Loucy (cell line): ENCODE measurements at regions not wholly inside any gene's neighbourhood (a gene's known extent, or its start where the extent isn't known, plus 50 kb on each side); places are given as distances from the start of the nearest gene placed in this dataset.

Experiments
- H2AFZ ChIP-seq: fragments of 200-600 bp; sonication (generic); 2 replicates; pipeline ENCODE4 v1.6.0; 2016; ENCODE audit warnings: antibody characterized with exemption, mild to moderate bottlenecking, low read length, moderate library complexity
- H3F3A ChIP-seq: fragments of 200-600 bp; 2 replicates; pipeline ENCODE4 v1.6.0; 2016; ENCODE audit warnings: antibody characterized with exemption, low read depth, mild to moderate bottlenecking
- H3K27me3 ChIP-seq: fragments of 200-600 bp; sonication (generic); 2 replicates; pipeline ENCODE4 v1.6.1; 2014; ENCODE audit warnings: low read length, mild to moderate bottlenecking; ENCODE audit not compliant: insufficient read depth, poor library complexity, severe bottlenecking
- H3K36me3 ChIP-seq: fragments of 200-600 bp; sonication (generic); 2 replicates; pipeline ENCODE4 v1.6.1; 2016; ENCODE audit warnings: low read length; ENCODE audit not compliant: insufficient read depth
- H3K4me1 ChIP-seq: fragments of 200-600 bp; sonication (generic); 2 replicates; pipeline ENCODE4 v1.5.1; 2014; ENCODE audit warnings: low read length, mild to moderate bottlenecking; ENCODE audit not compliant: insufficient read depth, poor library complexity, severe bottlenecking
- H3K4me2 ChIP-seq: fragments of 200-600 bp; sonication (generic); 2 replicates; pipeline ENCODE4 v1.6.0; 2014; ENCODE audit warnings: antibody characterized with exemption, low read length, low read depth, mild to moderate bottlenecking; ENCODE audit not compliant: poor library complexity, severe bottlenecking
- H3K4me3 ChIP-seq: fragments of 200-600 bp; sonication (generic); 2 replicates; pipeline ENCODE4 v1.5.1; 2014; ENCODE audit warnings: low read length, mild to moderate bottlenecking, mixed read lengths; ENCODE audit not compliant: poor library complexity, severe bottlenecking
- H3K79me2 ChIP-seq: fragments of 200-600 bp; sonication (generic); 2 replicates; pipeline ENCODE4 v1.6.1; 2014; ENCODE audit warnings: low read length; ENCODE audit not compliant: insufficient read depth
- H3K9ac ChIP-seq: fragments of 200-600 bp; sonication (generic); 2 replicates; pipeline ENCODE4 v1.6.0; 2014; ENCODE audit warnings: mild to moderate bottlenecking, low read depth, low read length, moderate library complexity; ENCODE audit not compliant: poor library complexity, severe bottlenecking
- H3K9me2 ChIP-seq: fragments of 200-600 bp; sonication (generic); replicated peaks from 2 replicates; pipeline ENCODE4 v1.6.1; 2016; ENCODE audit warnings: low read depth, low read length, mixed read lengths
- H3K9me3 ChIP-seq: fragments of 200-600 bp; sonication (generic); 2 replicates; pipeline ENCODE4 v1.6.1; 2014; ENCODE audit warnings: mild to moderate bottlenecking, antibody characterized with exemption, low read length, low read depth; ENCODE audit not compliant: insufficient read depth
- H4K20me1 ChIP-seq: fragments of 200-600 bp; sonication (generic); 2 replicates; pipeline ENCODE4 v1.6.0; 2014; ENCODE audit warnings: antibody characterized with exemption, low read length, mild to moderate bottlenecking; ENCODE audit not compliant: insufficient read depth, poor library complexity, severe bottlenecking
- CTCF ChIP-seq: fragments of 200-600 bp; sonication (generic); conservative IDR thresholded peaks from 2 replicates; pipeline ENCODE4 v1.5.1; 2014; ENCODE audit warnings: mild to moderate bottlenecking, antibody characterized with exemption, low read length
- EZH2phosphoT487 ChIP-seq: fragments of 200-600 bp; IDR thresholded peaks from 2 replicates; pipeline ENCODE4 v1.6.1; 2018; ENCODE audit warnings: antibody characterized with exemption, mild to moderate bottlenecking, moderate library complexity, borderline replicate concordance

DNA sequence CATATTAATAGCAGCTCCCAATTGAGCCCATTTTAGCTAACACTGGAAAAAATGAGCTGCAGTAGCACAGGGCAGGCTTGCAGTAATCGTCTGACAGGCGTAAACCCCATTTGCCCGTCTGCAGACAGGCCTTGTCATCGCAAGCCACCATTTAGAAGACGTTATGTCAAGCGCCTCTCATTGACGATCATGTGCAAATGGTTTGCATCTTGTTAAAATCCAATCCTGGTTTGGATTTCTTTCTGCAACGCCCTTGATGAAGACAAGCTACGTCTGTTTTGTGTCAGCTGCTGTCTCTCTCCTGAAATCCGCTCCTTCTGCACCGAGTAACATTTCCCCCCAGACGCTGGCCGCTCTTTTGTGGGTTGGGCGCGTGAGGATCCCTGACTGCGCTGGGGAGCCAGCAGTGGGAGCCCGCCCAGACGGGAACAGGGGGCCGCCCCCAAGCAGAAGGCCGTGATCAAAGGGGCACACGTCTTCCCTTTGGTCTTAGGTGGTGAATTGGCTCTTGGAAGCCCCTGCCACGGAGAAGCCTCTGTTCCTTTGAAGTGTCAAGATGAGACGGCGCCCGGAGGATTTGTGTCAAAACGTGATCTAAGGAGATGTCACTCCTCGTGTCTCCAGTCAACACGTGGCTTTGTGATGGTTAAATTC, 84.2 kb upstream of the GPC1 start:
- no peaks in the 10 kb centered on the region for H3F3A ChIP-seq
- H3K79me2 ChIP-seq = no peaks in the 10 kb centered on the region
- no peak for TF ChIP-seq CTCF
- no peak for TF ChIP-seq EZH2phosphoT487
- H3K9me3 ChIP-seq = no peaks in the 10 kb centered on the region; the same call in 1 of the 2 replicates
- H3K4me1 ChIP-seq = no peaks in the 10 kb centered on the region
- H3K4me3 ChIP-seq = no peak overlapping the region
- H4K20me1 ChIP-seq = no peaks in the 10 kb centered on the region
- no peaks in the 10 kb centered on the region for H3K36me3 ChIP-seq
- H3K27me3 ChIP-seq = no peaks in the 10 kb centered on the region
- no peak overlapping the region for H3K4me2 ChIP-seq
- H3K9me2 ChIP-seq = no peaks in the 10 kb centered on the region
- H2AFZ ChIP-seq = no peak overlapping the region
- no peak overlapping the region for H3K9ac ChIP-seq

DNA sequence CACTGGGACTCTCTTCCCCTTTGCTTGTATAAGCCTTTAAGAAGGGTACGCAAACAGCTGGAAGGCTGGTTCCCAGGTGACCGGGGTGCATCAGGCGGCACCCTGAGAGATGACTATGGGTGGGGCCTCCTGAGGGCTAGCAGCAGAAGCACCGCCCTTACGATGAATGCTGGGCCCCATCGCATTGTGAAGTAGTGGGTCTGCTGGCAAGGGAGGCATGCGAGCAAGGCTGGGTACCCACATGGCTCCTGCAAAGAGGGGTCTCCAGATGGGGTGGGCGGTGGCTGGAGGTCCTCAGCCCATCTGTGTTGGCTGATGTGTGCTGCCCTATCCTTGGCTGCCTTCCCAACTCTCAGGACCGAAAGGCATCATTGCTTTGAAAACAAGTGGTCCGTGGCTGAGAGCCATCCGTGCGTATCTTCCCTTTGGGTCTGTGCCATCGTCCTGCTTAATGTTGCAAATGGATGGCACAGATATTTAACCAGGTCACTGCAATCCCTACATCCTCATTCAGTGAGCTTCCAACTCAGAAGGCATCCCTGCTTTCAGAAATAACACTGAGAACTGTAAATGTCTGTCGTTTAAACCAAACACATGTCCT, 83.5 kb upstream of the GPC1 start:
- Histone ChIP-seq H3K9ac (no peak overlapping the region), H3K4me2 (no peak overlapping the region), H2AFZ (no peak overlapping the region), H4K20me1 (no peaks in the 10 kb centered on the region), H3K9me3 (no peaks in the 10 kb centered on the region; the same call in 1 of the 2 replicates), H3F3A (no peaks in the 10 kb centered on the region), H3K36me3 (no peaks in the 10 kb centered on the region), H3K79me2 (no peaks in the 10 kb centered on the region), H3K4me3 (no peak overlapping the region), H3K9me2 (no peaks in the 10 kb centered on the region), H3K4me1 (no peaks in the 10 kb centered on the region), H3K27me3 (no peaks in the 10 kb centered on the region)
- TF ChIP-seq CTCF (no peak), EZH2phosphoT487 (no peak)

- Histone ChIP-seq H3K4me2 (no peak overlapping the region), H3K79me2 (no peaks in the 10 kb centered on the region), H3F3A (no peaks in the 10 kb centered on the region), H3K9me2 (no peaks in the 10 kb centered on the region), H3K36me3 (no peaks in the 10 kb centered on the region), H2AFZ (no peak overlapping the region), H3K4me1 (no peaks in the 10 kb centered on the region), H3K4me3 (no peak overlapping the region), H3K27me3 (no peaks in the 10 kb centered on the region), H4K20me1 (no peaks in the 10 kb centered on the region), H3K9me3 (no peaks in the 10 kb centered on the region; the same call in 1 of the 2 replicates), H3K9ac (no peak overlapping the region)
- TF ChIP-seq EZH2phosphoT487 = no peak
- TF ChIP-seq CTCF = no peak
Measured at GRCh38 chr2:240353086-240353798, 82.2 kb upstream of the GPC1 start.
